ENCODE measurements at regions not wholly inside any gene's neighbourhood (a gene's known extent, or its start where the extent isn't known, plus 50 kb on each side); places are given as distances from the start of the nearest gene placed in this dataset.

- no peak overlapping the region for H3K27ac ChIP-seq (ENCODE audit: extremely low read length, insufficient read depth, low read length)
- H3K4me1 ChIP-seq (ENCODE audit: insufficient read depth, low read length): no peaks in the 10 kb centered on the region
- no peak for DNase-seq (ENCODE audit: low spot score)
- intact Hi-C loops (cut with micrococcal nuclease; ENCODE audit: unreplicated experiment) (no loop called here), in situ Hi-C loops (cut with HindIII; ENCODE audit: extremely low pct_ligation_motif_present, low pct_unique_long_range_greater_than_20kb) (no loop called here)
- ChIA-PET POLR2A (no interaction called here), CTCF (ENCODE audit: low intra/inter-chr PET ratio, low total read pairs) (no interaction called here)
- H3K4me2 ChIP-seq (ENCODE audit: low read depth, low read length): no peak overlapping the region
- BruUV-seq (replicated peaks): no TSS peak
- H3K27me3 ChIP-seq (ENCODE audit: control insufficient read depth in 1 of 2, insufficient read depth in 2 of 2, low read length in 2 of 2): peaks cover 0 to 6% of the 10 kb centered on the region in 2 experiments; a peak in 2 of 5 replicates
- H3K79me2 ChIP-seq (ENCODE audit: insufficient read depth, low read length): no peaks in the 10 kb centered on the region
- no peaks in the 10 kb centered on the region for H4K20me1 ChIP-seq (ENCODE audit: insufficient read depth, low read length)
- TF ChIP-seq HOXA7 (CRISPR knock-in tag; IDR thresholded peaks at IDR 0.05) (no peak), CENPX (CRISPR knock-in tag; IDR thresholded peaks at IDR 0.05) (no peak), ZKSCAN1 (IDR thresholded peaks at IDR 0.05; ENCODE audit: low read length) (no peak), SSRP1 (CRISPR knock-in tag; IDR thresholded peaks at IDR 0.05) (no peak), NFAT5 (CRISPR knock-in tag; IDR thresholded peaks at IDR 0.05) (no peak), SIX4 (CRISPR knock-in tag; IDR thresholded peaks at IDR 0.05) (no peak), PBX2 (CRISPR knock-in tag; IDR thresholded peaks at IDR 0.05) (no peak), ZNF773 (CRISPR knock-in tag; IDR thresholded peaks at IDR 0.05; ENCODE audit: borderline replicate concordance) (no peak), ZNF577 (CRISPR knock-in tag; IDR thresholded peaks at IDR 0.05; ENCODE audit: borderline replicate concordance, low read depth) (no peak), ZNF160 (CRISPR knock-in tag; IDR thresholded peaks at IDR 0.05) (no peak), BRD4 (CRISPR knock-in tag; IDR thresholded peaks at IDR 0.05) (no peak), MNT (IDR thresholded peaks at IDR 0.05) (no peak), ZNF550 (CRISPR knock-in tag; IDR thresholded peaks at IDR 0.05; ENCODE audit: borderline replicate concordance) (no peak), MEF2D (CRISPR knock-in tag; IDR thresholded peaks at IDR 0.05) (no peak), TBX3 (IDR thresholded peaks at IDR 0.05; ENCODE audit: borderline replicate concordance) (no peak), EZH2 (conservative IDR thresholded peaks at IDR 0.05; ENCODE audit: low read depth, low read length) (no peak), ZEB1 (IDR thresholded peaks at IDR 0.05; ENCODE audit: insufficient replicate concordance, low read depth) (no peak)
- 37% methylated on average over 3 of the region's 4 CpGs for WGBS (ENCODE audit: low lambda C conversion rate)
- H3K4me3 ChIP-seq (replicated peaks in 1 of 3; ENCODE audit: insufficient read depth in 1 of 3, low read depth in 2 of 3, low read length in 3 of 3): no peak overlapping the region
- no peak for ATAC-seq
- H3K9me3 ChIP-seq (ENCODE audit: low read length): no peaks in the 10 kb centered on the region
- no peak overlapping the region for H3K9ac ChIP-seq (ENCODE audit: insufficient read depth, low read depth, low read length)
- no peaks in the 10 kb centered on the region for H3K36me3 ChIP-seq (replicated peaks in 1 of 2; ENCODE audit: control insufficient read depth in 1 of 2, insufficient read depth in 2 of 2, low read length in 2 of 2)
- H2AFZ ChIP-seq (ENCODE audit: low read length): no peak overlapping the region
- FAIRE-seq: no peak
Observed at GRCh38 chr1:29823561-29823960, 587.2 kb downstream of the PTPRU start.
